Calu3 (cell line): ENCODE measurements at regions not wholly inside any gene's neighbourhood (a gene's known extent, or its start where the extent isn't known, plus 50 kb on each side); places are given as distances from the start of the nearest gene placed in this dataset.

Source experiments
- BruUV-seq: library from RNA; stranded (reverse); fragments of 400-500 nt; replicated peaks from 2 replicates; lab custom pipeline; 2021; lab: Mats Ljungman, UMichigan
- CTCF ChIA-PET: fragments of 300-600 bp; sonication (Branson Sonifier 250); formaldehyde crosslinking; loops from one replicate; lab custom pipeline; 2022; ENCODE audit warnings: antibody characterized with exemption; lab: Charles Lee
- DNase-seq: peaks from one replicate; pipeline ENCODE4 v3.0.0; 2022
- H3K27ac Mint-ChIP-seq: one replicate; pipeline ENCODE4 v1.8.0; 2022; ENCODE audit warnings: mixed read lengths; ENCODE audit not compliant: unreplicated experiment
- H3K27me3 Mint-ChIP-seq: one replicate; pipeline ENCODE4 v1.8.0; 2022; ENCODE audit warnings: mixed read lengths; ENCODE audit not compliant: unreplicated experiment
- H3K36me3 Mint-ChIP-seq: one replicate; pipeline ENCODE4 v1.8.0; 2022; ENCODE audit warnings: mild to moderate bottlenecking, moderate library complexity, mixed read lengths; ENCODE audit not compliant: insufficient read depth, unreplicated experiment
- H3K4me1 Mint-ChIP-seq: one replicate; pipeline ENCODE4 v1.8.0; 2022; ENCODE audit warnings: mild to moderate bottlenecking, low read depth, mixed read lengths; ENCODE audit not compliant: unreplicated experiment
- H3K4me3 Mint-ChIP-seq: one replicate; pipeline ENCODE4 v1.8.0; 2022; ENCODE audit warnings: mild to moderate bottlenecking, low read depth, moderate library complexity, mixed read lengths; ENCODE audit not compliant: unreplicated experiment
- H3K9me3 Mint-ChIP-seq: one replicate; pipeline ENCODE4 v1.8.0; 2022; ENCODE audit warnings: low read depth, mixed read lengths; ENCODE audit not compliant: unreplicated experiment
- intact Hi-C: fragments of 100-400 bp; cut with micrococcal nuclease; formaldehyde crosslinking; loops from one replicate; pipeline ENCODE4 v1.10.0; 2022; ENCODE audit not compliant: unreplicated experiment
- TF ChIP-seq, protein P1 (sequence below): fragments of 200-600 bp; IDR thresholded peaks from one replicate; pipeline ENCODE4 v1.8.0; 2022; ENCODE audit warnings: antibody characterized with exemption; ENCODE audit not compliant: unreplicated experiment

- Mint-ChIP-seq H3K27ac (no peak overlapping the region), H3K4me3 (no peak overlapping the region), H3K36me3 (no peaks in the 10 kb centered on the region), H3K9me3 (no peaks in the 10 kb centered on the region), H3K4me1 (no peaks in the 10 kb centered on the region), H3K27me3 (no peaks in the 10 kb centered on the region)
- CTCF ChIA-PET, result no interaction called here
- TF ChIP-seq, protein P1, sequence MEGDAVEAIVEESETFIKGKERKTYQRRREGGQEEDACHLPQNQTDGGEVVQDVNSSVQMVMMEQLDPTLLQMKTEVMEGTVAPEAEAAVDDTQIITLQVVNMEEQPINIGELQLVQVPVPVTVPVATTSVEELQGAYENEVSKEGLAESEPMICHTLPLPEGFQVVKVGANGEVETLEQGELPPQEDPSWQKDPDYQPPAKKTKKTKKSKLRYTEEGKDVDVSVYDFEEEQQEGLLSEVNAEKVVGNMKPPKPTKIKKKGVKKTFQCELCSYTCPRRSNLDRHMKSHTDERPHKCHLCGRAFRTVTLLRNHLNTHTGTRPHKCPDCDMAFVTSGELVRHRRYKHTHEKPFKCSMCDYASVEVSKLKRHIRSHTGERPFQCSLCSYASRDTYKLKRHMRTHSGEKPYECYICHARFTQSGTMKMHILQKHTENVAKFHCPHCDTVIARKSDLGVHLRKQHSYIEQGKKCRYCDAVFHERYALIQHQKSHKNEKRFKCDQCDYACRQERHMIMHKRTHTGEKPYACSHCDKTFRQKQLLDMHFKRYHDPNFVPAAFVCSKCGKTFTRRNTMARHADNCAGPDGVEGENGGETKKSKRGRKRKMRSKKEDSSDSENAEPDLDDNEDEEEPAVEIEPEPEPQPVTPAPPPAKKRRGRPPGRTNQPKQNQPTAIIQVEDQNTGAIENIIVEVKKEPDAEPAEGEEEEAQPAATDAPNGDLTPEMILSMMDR, result no peak
- intact Hi-C loops, result no loop called here
- BruUV-seq, result no TSS peak
- no peak for DNase-seq
These were observed 452.3 kb downstream of the IRS2 start for GRCh38 chr13:109333893-109334651.

DNA sequence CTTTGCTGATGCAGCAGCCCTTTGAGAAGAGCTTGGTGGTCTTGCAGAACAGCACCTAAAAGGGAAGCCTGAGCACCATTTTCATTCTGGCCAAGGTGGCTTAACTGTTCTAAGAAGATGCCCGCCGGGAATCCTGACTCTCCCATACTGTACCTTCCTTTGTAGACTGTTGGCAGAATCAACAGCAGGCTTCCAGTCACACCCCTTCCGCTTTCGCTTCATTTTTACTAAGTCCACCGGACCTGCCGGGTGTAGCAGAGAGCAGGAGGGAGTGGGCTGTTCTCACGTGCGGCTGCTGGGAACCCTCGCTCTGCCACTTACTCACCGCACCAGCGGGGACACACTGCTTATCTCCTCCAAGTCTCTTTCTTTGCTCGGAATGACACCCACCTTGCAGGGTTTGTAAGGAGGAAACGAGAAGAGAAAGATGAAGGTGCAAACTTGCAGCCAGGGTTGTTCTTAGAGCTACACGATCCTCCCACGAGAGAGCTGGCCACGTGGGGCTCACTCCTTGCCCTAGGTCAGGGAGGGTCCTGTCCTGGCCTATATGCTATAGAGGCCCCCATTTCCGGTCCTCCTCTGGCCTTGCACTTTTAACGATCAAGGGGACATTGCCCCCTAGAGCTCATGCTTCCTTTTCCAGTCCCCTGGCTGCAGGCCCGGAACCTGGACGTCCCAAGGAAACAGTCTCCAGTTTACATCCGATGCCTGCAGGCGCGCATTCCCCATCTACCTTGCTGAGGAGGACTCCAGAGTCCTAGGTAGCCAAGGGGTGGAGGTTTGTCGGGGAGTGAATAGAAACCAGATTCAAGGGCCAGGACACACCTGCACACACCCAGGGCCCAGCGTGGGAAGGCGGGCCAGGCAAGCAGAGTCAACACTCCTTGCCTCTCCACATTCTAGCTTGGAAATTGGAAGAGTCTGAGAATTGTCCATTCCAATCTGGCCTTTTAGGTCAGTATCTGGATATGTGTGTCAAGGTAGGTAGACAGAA, 453.6 kb downstream of the IRS2 start:
- BruUV-seq, result no TSS peak
- no peak for DNase-seq
- H3K36me3 Mint-ChIP-seq, result no peaks in the 10 kb centered on the region
- TF ChIP-seq, protein P1, result no peak
- H3K27me3 Mint-ChIP-seq, result no peaks in the 10 kb centered on the region
- H3K4me3 Mint-ChIP-seq, result no peak overlapping the region
- no peaks in the 10 kb centered on the region for H3K9me3 Mint-ChIP-seq
- intact Hi-C loops, result no loop called here
- no peak overlapping the region for H3K27ac Mint-ChIP-seq
- H3K4me1 Mint-ChIP-seq, result no peaks in the 10 kb centered on the region
- CTCF ChIA-PET, result no interaction called here

DNA sequence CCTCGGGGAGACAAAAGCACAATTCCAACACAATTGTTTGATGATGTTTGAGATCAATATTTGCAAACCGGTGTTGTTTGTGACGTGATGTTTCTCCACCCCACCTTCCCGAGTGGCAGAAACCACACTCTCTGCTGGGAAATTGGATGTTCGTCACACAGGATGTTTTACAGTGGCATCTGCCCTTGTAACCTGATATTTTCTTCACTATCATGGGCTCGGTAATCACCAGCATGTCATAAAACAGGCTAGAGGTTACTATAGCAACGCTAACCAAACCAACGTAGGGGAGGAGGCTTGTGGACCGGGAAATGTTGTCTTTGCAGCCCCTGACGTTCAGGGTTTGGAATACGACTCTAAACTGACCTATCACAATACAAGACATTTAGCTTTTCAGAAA, 454.5 kb downstream of the IRS2 start:
- intact Hi-C loops, result no loop called here
- BruUV-seq, result no TSS peak
- no peaks in the 10 kb centered on the region for H3K4me1 Mint-ChIP-seq
- no peaks in the 10 kb centered on the region for H3K36me3 Mint-ChIP-seq
- no peaks in the 10 kb centered on the region for H3K9me3 Mint-ChIP-seq
- CTCF ChIA-PET, result no interaction called here
- H3K27me3 Mint-ChIP-seq, result no peaks in the 10 kb centered on the region
- H3K4me3 Mint-ChIP-seq, result no peak overlapping the region
- TF ChIP-seq, protein P1, result no peak
- DNase-seq, result no peak
- H3K27ac Mint-ChIP-seq, result no peak overlapping the region

GRCh38 chr13:109331011-109331433, 455.4 kb downstream of the IRS2 start:
- Mint-ChIP-seq H3K4me3 (no peak overlapping the region), H3K27ac (no peak overlapping the region), H3K36me3 (no peaks in the 10 kb centered on the region), H3K4me1 (no peaks in the 10 kb centered on the region), H3K9me3 (no peaks in the 10 kb centered on the region), H3K27me3 (no peaks in the 10 kb centered on the region)
- DNase-seq, result no peak
- intact Hi-C loops, result no loop called here
- CTCF ChIA-PET, result no interaction called here
- no TSS peak for BruUV-seq
- TF ChIP-seq, protein P1, result no peak
